ENCODE measurements at regions not wholly inside any gene's neighbourhood (a gene's known extent, or its start where the extent isn't known, plus 50 kb on each side); places are given as distances from the start of the nearest gene placed in this dataset.

DNA sequence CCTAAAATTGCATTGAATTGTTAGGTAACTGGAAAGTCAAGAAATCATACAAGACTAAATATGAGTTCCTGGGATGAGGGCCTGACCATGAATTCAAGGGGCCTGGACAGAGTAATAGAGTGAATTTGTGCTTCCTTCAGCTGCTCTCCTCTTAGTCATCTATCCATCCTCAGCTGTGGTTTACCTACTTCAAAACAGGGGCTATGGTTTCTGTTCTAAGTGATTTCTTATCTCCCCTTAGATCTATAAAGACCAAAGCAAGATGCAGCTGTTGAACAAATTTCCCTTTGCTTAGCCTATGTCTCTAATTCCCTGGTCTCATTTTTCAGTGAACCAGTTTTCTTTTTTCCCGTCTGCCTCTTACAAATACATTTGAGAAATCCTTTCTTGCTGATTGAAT lies 428.5 kb downstream of the FAM181B start:
- WGBS, 4 donors: 72 to 87% (median 78%) methylated on average over 1 of the region's 1 CpG
- no peak for TF ChIP-seq POLR2A (IDR thresholded peaks at IDR 0.05)
- TF ChIP-seq, protein P1, sequence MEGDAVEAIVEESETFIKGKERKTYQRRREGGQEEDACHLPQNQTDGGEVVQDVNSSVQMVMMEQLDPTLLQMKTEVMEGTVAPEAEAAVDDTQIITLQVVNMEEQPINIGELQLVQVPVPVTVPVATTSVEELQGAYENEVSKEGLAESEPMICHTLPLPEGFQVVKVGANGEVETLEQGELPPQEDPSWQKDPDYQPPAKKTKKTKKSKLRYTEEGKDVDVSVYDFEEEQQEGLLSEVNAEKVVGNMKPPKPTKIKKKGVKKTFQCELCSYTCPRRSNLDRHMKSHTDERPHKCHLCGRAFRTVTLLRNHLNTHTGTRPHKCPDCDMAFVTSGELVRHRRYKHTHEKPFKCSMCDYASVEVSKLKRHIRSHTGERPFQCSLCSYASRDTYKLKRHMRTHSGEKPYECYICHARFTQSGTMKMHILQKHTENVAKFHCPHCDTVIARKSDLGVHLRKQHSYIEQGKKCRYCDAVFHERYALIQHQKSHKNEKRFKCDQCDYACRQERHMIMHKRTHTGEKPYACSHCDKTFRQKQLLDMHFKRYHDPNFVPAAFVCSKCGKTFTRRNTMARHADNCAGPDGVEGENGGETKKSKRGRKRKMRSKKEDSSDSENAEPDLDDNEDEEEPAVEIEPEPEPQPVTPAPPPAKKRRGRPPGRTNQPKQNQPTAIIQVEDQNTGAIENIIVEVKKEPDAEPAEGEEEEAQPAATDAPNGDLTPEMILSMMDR (IDR thresholded peaks at IDR 0.05): no peak
- no peak overlapping the region for H3K4me3 ChIP-seq
- ATAC-seq (no peak), DNase-seq (no peak)
- no peaks in the 10 kb centered on the region for H3K9me3 ChIP-seq
- H3K36me3 ChIP-seq: no peaks in the 10 kb centered on the region
- no peaks in the 10 kb centered on the region for H3K27me3 ChIP-seq
- no peak overlapping the region for H3K27ac ChIP-seq
- H3K4me1 ChIP-seq: no peaks in the 10 kb centered on the region
- intact Hi-C loops (cut with DNase I): loop anchor here in 1 of 10 donors (10.0 kb wide), 1 partner anchor 60 kb away; no protein-coding TSS in a partner anchor

DNA sequence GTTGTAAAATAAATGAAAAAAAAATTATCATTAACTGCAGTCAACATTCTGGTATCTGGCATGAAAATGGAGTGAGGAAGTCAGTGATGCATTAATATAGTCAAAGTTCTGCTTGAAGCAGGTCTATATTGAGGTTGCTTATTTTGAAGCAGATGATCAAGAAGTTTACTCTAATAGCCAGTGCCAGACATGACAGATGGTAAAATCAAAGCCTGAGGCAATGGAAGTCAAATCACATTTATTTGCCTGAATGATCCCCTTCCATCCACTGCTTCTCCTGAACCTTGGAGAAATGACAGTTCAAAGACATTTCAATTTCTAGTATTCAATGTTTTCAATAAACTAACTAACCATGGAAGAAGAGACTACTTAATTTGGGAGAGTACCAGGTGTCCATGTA lies 430.0 kb downstream of the FAM181B start:
- ATAC-seq (no peak), DNase-seq (no peak)
- Histone ChIP-seq H3K27ac (no peak overlapping the region), H3K9me3 (no peaks in the 10 kb centered on the region), H3K4me1 (no peaks in the 10 kb centered on the region), H3K36me3 (no peaks in the 10 kb centered on the region), H3K4me3 (no peak overlapping the region), H3K27me3 (no peaks in the 10 kb centered on the region)
- intact Hi-C loops (cut with DNase I): loop anchor here in 1 of 10 donors (10.0 kb wide), 1 partner anchor 59 kb away; no protein-coding TSS in a partner anchor
- TF ChIP-seq, protein P1 (IDR thresholded peaks at IDR 0.05): no peak
- no peak for TF ChIP-seq POLR2A (IDR thresholded peaks at IDR 0.05)

DNA sequence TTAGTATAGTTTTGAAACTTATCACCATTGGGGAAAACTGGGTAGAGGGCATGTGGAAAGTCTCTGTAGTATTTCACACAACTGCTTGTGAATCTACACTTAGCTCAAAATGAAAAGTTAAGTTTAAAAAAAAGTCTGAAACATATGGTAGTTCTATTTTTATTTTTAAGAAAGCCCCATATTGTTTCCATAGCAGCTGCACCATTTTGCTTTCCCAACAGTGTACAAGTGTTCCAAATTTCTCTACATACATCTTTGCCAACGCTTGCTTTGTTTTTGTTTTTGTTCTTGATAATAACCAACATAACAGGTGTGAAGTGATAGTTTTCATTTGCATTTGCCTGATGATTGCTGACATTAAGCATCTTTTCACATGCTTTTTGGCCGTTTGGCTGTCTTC lies 445.2 kb downstream of the FAM181B start:
- Histone ChIP-seq H3K4me1 (no peaks in the 10 kb centered on the region), H3K4me3 (no peak overlapping the region), H3K36me3 (no peaks in the 10 kb centered on the region), H3K9me3 (peaks cover 0 to 9% (median 0%) of the 10 kb centered on the region in 12 donors), H3K27ac (no peak overlapping the region), H3K27me3 (no peaks in the 10 kb centered on the region)
- WGBS, 4 donors: 50 to 65% (median 53%) methylated on average over 2 of the region's 2 CpGs
- intact Hi-C loops (cut with DNase I): no loop called here
- ATAC-seq (no peak), DNase-seq (no peak)
- TF ChIP-seq, protein P1 (IDR thresholded peaks at IDR 0.05): no peak

DNA sequence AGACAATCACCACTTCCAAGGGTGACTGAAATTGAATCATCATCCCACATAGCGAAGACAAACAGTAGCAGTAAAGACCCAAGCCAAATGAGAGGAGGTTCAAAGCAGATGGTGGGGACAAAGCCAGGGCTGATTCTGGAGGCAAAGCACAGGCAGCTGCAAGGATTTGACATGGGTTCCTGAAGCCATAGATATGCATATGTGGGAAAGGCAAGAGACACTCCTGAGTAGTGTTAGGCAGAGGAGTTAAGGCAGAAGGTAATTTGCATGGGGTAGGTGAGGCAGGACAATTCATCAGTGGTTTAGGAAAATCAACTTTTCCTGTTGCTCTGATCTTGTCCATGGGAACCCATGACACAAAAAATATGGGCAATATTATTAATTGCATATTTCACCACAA lies 462.8 kb downstream of the FAM181B start:
- WGBS, 4 donors: 91 to 100% (median 97%) methylated on average over 1 of the region's 1 CpG
- Histone ChIP-seq H3K4me1 (no peaks in the 10 kb centered on the region), H3K4me3 (no peak overlapping the region), H3K9me3 (no peaks in the 10 kb centered on the region), H3K36me3 (no peaks in the 10 kb centered on the region), H3K27ac (no peak overlapping the region), H3K27me3 (no peaks in the 10 kb centered on the region)
- intact Hi-C loops (cut with DNase I): no loop called here
- no peak for TF ChIP-seq POLR2A (IDR thresholded peaks at IDR 0.05)
- TF ChIP-seq, protein P1 (IDR thresholded peaks at IDR 0.05): no peak
- no peak for DNase-seq
- no peak for ATAC-seq

Data from heart left ventricle (tissue), 16 donors.